Adrenal gland (tissue), 5 donors: ENCODE measurements at regions not wholly inside any gene's neighbourhood (a gene's known extent, or its start where the extent isn't known, plus 50 kb on each side); places are given as distances from the start of the nearest gene placed in this dataset.

Experiments
- CTCF ChIP-seq, 6 experiments: fragments of 450-650 bp in 4 of 6; fragments of 200-600 bp in 2 of 6; sonication (generic) in 1 of 6; IDR thresholded peaks; 1 replicate in 5 of 6; 2 replicates in 1 of 6; pipeline versions ENCODE4 v1.5.1 to v1.8.0; 2016 to 2021; ENCODE audit warnings: antibody characterized with exemption in 6 of 6, mild to moderate bottlenecking in 2 of 6, moderate library complexity in 1 of 6
- POLR2A ChIP-seq, 2 donors: fragments of 450-650 bp; IDR thresholded peaks; one replicate each; pipeline ENCODE4 v1.6.1; 2017; ENCODE audit warnings: antibody characterized with exemption in 2 of 2, mild to moderate bottlenecking in 2 of 2, moderate library complexity in 1 of 2
- donor health status: DM: no; HTN: no; CAD: no.

DNA sequence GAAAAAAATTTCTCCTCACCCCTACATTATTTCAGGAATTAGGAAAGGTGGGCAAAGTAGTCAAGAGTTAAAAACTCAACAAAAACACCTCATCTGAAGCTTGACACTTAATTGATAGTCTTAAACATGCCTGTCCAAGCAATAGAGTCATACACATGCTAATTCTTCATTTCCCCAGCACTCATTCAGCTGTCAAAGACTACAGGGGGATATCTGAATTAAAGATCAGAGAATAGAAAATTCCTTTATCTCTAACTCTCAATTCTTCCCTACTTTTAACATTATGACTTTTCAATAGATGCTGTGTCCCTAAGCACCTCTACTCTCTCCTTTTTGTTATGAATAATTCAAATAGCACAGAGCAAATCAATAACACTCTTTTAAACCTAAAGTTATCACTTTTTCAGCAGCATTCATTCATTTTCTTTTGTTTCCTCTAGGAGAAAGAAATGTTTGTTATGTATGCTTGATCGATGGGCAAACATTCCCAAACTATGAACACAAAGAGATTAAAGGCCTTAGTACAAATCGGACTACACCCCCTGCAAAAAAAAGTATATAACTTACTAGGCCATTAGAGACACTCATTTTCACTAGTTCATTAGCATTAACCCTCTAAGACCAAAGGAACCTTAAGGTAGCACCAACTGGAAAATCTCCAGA lies 94.9 kb upstream of the SPTLC3 start:
- TF ChIP-seq CTCF (IDR thresholded peaks at IDR 0.05): no peak
- no peak for TF ChIP-seq POLR2A (IDR thresholded peaks at IDR 0.05)
